GM21786 (cell line): ENCODE measurements at regions not wholly inside any gene's neighbourhood (a gene's known extent, or its start where the extent isn't known, plus 50 kb on each side); places are given as distances from the start of the nearest gene placed in this dataset.

Experiments
- ATAC-seq: cut with Tn5 transposase; IDR thresholded peaks from one replicate; pipeline ENCODE4 v1.9.1; 2021; ENCODE audit not compliant: unreplicated experiment

GRCh38 chr1:73662526-73662925 lies 535.5 kb downstream of the LRRIQ3 start:
- ATAC-seq: no peak

GRCh38 chr1:73659136-73659535 lies 538.8 kb downstream of the LRRIQ3 start:
- no peak for ATAC-seq

GRCh38 chr1:73654714-73655113 lies 543.3 kb downstream of the LRRIQ3 start:
- no peak for ATAC-seq

DNA sequence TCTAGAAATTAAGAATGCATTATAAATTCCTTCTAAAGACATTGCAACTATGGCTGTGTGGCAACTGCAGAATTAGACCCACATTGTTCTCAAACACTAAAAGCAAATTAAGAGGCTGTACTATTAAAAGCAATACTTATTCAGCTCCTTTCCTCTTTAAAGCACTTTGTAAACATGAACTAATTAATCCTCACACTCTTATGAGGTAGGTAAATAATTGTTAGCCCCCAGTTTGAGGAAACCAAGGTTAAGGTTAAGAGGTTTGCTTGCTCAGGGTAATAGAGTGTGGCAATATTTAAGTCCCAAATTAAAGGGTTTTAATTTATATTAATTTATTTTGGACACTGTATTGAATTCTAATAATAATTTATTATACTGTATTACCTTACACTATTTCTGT lies 553.8 kb downstream of the LRRIQ3 start:
- ATAC-seq: no peak

GRCh38 chr1:73639494-73639893 lies 558.5 kb downstream of the LRRIQ3 start:
- ATAC-seq: no peak

- no peak for ATAC-seq
These were observed 560.7 kb downstream of the LRRIQ3 start for GRCh38 chr1:73637264-73637663.

DNA sequence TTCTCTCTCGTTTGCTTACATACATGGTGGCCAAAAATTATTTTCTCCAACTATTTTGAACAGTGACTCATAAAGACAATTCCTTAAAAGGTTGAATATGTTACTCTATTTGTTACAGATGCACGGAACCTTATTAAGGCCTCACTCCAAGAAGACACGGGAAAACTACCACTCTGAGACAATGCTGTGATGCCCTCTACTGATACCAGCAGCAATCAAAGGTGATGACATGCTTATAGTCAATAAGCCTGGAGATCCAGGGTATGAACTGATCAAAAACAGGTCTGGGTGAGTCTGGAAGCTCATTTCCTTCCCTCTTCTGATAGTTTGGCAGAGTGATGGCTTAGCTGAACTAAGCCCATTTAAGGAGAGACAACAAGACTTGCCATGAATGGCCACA lies 563.0 kb downstream of the LRRIQ3 start:
- ATAC-seq: no peak

DNA sequence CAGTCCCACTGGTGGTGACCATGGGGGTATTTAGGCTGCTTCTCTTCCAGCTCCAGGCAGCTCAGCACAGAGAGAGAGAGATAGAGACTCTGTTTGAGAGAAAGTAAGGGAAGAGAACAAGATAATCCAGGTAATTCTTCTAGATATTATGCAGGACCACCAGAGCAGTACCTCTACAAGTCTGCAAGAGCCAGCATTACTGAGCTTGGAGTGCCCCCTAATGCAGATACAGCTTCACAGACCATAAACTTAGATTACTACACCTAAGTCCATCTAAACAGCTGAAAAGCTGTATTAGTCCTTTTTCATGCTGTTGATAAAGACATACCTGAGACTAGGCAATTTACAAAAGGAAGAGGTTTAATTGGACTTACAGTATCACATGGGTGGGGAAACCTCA lies 570.3 kb downstream of the LRRIQ3 start:
- ATAC-seq: no peak

- no peak for ATAC-seq
These were observed 571.6 kb downstream of the LRRIQ3 start for GRCh38 chr1:73626326-73626725.

DNA sequence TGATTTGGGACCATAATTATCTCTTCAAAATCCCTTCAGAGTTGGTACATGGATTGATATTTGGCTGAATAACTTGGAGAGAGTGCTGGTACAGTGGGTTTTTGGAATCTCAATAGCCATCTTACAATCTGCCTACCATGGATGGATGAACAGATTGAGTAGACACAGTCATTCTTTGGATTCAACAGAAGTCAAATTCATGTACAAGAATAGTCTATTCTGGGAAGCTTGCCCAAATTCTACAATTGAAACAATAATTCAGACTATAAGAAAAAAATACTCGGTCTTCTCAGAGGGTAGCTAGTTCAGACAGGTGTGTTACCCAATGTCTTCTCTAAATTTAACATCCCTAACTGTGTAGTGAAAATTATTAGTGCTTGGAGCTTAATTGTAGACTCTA lies 574.0 kb downstream of the LRRIQ3 start:
- ATAC-seq: no peak

DNA sequence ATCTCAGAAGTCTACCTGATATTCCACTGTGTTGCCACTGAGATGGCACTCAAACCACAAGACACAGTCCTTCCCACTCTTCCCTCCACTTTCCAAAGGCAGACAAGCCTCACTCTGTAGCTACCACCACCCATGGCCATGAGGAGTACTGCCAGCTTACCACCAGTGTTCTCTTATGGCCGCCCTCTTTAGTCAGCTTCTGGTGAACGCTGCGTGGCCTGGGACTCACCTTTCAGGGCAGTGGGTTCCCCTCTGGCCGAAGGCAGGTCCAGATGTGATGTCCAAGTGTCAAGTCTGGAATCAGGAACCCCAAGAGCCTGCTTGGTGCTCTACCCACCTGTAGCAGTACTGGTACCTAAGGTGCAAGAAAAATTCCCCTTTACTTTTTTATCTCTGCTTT lies 580.8 kb downstream of the LRRIQ3 start:
- ATAC-seq: no peak

GRCh38 chr1:73611681-73612080 lies 586.3 kb downstream of the LRRIQ3 start:
- ATAC-seq: no peak

DNA sequence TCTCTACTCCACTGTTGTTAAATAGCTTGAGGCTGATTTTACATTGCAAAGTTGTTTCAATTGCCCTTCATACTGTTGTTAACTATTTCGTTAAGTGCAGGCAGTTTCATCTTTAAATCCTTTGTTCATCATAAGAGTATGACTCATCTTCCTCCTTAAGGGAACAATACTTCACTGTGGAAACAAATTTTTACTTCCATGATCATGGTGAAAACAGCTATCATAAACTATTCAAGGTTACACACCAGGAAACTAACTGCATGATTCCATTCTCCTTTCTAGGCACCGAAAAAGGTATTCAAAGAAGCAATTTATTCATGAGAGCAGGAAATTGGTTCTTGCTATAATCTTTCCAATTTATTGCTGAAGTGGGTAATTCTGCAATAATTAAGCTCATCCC lies 593.2 kb downstream of the LRRIQ3 start:
- ATAC-seq: no peak

GRCh38 chr1:73604211-73604610 lies 593.8 kb downstream of the LRRIQ3 start:
- no peak for ATAC-seq

DNA sequence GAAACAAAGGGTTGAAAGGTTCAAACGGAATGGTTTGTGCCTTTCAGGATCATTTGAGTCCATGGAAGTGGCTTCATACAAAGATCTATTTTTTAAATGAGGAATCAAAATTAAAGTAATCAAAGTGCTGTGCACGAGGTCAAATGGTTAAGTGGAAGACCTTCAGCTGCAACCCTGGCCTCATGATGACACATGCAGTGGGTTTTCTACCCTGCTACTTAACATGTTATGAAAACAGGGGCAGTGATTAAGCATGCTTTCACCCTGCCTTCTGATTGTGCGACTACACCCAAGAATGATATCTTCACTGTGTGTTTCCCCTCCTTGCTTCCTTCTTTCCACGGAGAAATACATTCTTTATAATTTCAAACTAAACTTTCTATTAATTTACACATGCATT lies 604.2 kb downstream of the LRRIQ3 start:
- no peak for ATAC-seq

DNA sequence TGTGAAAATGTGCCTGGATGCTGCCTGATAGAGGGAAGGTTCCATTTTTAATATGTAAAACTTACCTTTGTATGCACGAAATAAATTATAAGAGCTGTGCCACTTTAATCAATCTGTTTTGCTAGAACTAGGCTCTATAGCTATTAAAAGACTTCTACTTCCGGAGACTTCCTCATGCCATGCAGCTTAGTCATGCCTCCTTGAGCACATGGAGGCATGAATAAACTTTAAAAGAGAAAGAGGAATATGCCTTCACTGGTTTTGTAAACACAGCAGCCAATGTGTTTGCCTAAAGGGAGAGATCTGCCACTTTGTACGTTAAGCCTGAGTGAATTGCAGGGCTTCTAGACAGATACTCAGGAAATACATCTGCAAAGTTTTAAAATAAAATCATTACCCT lies 604.6 kb downstream of the LRRIQ3 start:
- no peak for ATAC-seq

DNA sequence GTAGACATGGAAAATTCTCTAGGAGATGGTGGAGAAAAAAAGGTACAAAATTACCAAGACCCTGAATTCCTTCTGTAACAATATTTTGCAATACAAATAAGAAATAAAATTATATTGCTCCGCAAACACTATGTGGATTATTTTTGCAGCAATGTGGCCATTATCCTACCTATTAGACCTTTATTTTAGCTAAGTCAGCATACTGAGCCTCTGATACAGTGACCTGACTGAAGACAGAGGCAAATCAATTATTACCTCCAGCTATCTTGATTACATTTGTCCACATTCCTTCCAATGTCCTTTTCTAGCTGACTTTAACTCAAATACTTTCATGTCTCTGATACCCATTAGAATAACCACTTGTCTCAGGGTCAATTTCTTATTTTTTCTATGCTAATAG lies 610.9 kb downstream of the LRRIQ3 start:
- no peak for ATAC-seq

GRCh38 chr1:73577206-73577605 lies 620.8 kb downstream of the LRRIQ3 start:
- no peak for ATAC-seq

- no peak for ATAC-seq
These were observed 621.9 kb downstream of the LRRIQ3 start for GRCh38 chr1:73576083-73576482.

- no peak for ATAC-seq
These were observed 633.7 kb downstream of the LRRIQ3 start for GRCh38 chr1:73564294-73564693.

DNA sequence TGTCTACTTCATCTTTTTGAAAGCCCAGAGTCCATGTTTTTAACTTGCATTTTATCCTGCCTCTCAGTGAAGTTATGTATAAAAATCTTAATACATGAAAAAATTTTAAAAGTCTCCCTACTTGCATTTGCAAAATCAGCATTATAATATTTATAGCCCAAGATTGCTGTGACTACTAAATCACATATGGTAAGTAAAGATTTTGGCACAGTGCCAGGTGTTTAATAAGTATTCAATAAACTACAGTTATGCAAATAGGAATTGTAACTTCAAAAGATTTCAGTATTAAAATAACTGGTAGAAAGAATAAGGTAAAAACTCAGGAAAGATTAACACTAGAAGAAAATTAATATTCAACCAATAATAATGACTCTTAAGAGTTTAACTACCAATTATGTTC lies 641.7 kb downstream of the LRRIQ3 start:
- ATAC-seq: no peak

DNA sequence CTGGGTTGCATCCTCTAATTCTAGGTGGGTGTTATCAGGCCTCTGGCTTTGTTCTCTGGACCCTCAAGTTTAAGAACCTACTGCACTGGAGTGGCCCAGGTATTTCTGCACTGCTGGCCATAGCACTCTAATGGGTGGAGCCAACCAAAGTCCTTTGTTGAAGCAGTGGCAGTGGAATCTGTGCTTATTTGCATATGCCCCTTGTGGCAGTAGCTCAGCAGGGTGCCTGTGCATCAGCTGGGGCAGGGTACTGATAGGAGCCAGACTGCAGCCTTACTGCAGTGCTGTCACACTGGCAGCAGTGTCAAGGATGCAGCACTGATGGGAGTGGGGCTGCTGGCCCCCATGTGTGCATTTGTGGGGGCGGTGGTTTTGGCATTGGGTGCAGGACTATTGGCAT lies 660.6 kb downstream of the LRRIQ3 start:
- no peak for ATAC-seq

DNA sequence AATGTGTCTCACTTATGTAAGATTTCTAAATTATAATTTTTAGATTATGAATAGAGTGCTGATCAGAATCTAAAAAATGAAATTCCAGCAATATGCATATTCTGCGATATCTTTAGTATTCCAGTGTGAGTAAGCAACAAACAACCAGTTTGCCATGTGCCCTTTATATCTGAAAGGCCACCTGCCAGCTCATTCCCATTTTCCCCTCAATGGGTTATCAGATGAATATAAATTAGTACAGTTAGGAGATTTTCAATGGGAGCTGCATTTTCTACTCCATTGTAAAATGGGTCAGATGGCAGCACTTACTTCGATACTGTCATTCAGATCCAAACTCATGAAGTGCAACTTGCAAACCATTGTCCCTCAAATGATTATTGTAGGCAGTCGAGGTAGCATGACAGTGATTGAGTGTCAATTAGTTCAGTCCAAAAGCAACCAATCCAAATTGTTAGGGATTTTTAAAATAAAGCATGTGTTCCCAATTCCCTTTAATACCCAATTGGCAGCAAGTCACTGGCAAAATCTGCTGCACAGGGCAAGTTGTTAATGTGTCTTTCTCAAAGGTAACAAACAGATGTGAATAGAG lies 680.3 kb downstream of the LRRIQ3 start:
- no peak for ATAC-seq

DNA sequence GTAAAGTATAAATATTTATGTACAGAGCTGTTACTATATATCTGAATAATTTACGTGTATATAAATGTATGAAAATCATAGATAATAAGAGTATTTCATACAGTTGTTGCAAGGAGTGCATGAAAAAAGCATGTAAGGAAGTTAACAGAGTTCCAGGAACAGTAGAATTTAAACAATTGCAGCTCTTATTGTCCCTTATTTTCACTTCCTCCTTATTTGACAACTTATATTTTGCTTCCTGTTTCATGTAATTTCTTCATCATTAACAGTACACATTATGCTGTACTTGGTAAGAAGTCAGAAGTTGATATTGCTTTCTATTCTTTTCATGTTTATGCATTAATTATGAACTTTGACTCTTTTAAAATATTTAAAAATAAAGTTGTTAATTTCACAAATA lies 681.5 kb downstream of the LRRIQ3 start:
- no peak for ATAC-seq
